OCI-M2 (cell line): ENCODE measurements at regions not wholly inside any gene's neighbourhood (a gene's known extent, or its start where the extent isn't known, plus 50 kb on each side); places are given as distances from the start of the nearest gene placed in this dataset.
A peak's percentile ranks its signal among the peaks of the same experiment; 100 is the strongest.

Source experiments
- DNase-seq: peaks from one replicate; lab custom pipeline; 2025; ENCODE audit not compliant: unreplicated experiment; lab: John Stamatoyannopoulos, UW

DNA sequence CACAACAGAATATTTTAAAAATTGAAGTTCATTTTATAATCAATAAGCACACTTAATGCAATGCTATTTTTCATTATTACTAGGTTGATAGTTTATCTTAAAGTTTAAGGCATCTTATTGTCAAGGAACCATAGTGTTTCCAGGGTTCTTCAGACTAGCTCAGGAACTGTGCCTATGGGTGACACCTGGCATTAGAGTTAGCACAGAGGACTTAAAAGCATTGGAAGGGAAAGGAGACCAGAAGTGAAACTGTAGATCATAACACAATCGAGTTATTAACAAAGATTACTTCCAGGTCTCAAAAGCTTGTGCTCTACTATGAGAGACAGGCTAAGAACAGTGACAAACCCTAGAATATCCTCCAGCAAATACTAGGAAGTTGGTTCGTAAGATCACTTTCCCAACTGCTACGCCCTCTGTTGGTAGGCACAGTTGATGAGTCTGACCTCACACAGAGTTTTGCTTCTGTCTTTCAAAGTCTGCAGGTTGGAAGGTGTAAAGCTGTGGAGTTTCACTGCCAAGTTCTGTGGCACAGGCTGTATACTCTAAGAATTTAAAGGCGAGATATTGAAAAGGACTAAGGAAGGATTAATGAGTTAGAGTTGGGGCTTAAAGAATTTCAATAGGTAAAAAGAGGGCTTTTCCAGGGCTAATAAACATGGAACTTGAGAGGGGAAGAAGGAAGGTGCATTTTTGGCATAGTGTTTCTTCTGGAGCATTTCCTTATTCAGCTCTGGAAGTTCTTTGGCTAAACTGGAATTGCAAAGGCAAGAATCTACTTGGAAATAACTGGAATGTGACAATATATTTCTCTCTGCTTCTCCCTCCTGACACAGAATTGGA is 531.3 kb upstream of the JAG1 start:
- peak; percentile 4 for DNase-seq

DNA sequence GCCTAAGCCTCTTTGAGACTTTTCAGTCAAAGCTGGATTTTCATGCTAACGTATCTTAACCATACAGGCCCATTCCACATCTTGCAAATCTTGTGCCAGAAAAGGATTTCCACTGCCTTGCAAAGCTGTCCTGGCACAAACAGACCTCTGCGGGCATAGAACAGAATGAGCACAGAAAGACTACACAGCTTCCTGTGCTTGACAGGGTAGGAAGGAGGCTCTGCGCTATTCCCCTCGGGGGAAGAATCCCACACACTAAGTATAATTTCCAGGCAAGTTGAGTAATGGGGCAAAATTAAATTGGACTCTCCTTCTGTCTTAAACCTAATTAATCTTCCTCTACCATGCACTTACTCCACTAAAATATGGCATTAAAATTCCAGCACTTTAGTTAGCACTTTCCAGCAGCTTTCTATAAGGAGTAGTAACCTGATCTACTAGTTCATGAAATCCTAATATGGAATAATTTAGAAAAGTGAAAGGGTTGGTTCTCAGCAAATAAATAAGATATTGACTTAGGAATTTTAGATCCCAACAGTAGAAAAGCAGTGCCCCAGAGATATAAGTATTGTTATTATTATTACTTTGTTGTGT is 532.1 kb upstream of the JAG1 start:
- DNase-seq: no peak

DNA sequence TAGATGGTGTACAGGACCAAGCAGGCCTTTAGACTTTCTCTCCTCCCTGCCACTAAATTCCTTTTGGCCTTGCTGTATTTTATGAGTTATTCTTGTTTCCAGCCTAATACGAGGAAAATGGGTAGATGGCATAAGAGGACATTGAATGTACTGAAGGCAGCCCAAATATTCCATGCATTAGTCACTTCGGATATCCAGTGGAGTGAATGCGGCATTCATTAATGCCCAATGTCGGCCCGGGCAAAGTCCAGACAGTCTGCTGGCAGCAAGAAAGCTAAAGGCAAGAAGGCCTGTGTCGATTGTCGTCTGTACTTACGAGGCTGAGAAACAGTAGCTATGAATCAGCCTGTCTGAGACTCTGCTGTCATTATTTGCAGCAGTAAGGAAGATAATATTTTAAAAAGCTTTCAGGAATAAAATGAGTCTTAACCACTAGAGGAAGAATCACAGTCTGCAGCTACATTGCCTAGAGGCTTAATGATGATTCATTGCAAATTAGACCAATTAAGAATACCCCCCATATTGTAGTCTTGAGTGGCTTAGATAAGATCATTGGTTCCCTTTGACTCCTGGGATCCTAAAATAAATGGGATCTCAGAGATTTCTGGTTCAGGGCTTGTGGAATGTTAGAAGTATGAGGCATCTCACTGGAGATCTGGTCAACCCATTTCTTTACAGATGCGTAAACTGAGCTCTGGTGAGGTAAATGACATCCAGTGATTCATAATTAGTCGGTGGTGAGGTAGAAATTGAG is 534.1 kb upstream of the JAG1 start:
- no peak for DNase-seq

DNA sequence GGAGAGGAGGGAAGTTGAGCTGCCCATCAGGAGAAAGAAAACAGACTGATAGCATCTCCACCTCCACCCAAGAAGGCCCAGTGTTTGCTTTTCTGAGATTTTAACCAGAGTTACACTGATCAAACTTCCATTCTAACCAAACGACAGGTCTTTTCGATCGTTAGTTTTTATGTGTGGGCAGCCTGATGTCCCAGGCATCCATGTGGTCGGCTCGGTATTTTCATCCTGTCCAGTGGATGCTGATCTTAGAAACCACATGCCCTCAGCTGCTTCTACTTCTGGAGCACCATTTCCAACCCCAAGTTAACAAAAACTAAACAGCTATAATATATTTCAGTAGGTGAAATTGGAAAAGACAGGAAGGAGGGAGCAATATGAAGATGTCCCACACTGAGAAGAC is 536.8 kb upstream of the JAG1 start:
- no peak for DNase-seq

DNA sequence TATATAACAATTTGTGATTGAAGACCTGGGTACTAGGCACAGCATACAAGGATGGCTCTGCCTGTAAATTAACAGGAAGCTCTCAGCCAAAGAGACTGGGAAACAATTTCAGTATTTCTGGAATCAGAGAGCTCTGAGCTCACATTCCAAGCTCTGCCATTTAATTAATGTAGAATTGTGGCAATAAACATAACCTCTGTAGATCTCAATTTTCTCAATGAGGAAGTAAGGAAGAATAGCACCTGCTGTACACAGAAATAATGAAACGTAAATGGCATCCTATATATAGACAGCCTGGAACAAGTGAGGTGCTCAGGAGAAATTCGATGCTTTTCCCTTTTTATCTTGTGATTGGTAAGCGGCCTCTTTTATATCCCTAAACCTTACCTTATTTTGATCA is 538.5 kb upstream of the JAG1 start:
- DNase-seq: no peak

DNA sequence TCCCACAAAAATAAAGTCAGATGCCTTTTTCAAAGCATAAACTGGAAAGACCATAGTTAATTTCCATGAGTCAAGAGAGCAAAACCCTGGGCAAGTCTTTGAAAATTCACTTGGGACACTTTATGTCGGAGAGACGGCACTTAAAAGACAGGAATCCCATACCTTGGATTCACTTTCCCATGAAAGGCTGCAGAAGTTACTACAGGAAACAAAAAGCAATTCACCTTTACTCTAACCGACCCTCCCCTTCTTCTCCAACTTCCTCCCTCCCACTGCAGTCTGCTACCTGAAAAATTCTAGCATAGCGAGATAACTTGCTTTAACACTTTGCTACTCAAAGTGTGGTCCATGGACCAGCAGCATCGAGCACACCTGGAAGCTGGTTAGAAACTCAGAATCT is 539.1 kb upstream of the JAG1 start:
- no peak for DNase-seq

DNA sequence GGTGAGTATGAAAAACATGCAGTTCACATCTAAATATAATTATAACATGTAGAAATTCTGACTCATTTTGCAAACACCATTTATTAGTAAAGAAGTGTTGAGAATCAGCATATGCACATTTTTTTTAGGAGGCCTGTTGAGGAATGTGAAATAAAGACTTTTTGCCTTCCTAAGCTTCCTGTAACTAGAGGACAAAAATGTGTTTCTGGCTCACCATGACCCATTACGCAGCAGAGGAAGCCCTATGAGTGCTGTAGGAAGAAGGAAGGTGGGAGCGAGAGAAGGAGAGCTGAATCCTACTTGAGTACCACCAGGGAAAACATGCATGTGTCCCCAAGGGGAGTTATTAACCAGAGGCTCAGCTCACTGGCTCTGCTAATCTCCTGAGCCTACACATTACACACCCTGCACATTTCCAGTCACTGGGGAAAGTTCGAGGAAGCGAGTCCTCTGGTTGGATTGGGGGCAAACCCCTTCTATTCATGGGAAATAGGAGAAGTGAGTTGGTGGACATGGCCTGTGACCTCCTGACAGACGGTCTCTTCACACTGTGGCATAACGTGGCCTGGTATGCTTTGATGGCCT is 540.5 kb upstream of the JAG1 start:
- DNase-seq: no peak

DNA sequence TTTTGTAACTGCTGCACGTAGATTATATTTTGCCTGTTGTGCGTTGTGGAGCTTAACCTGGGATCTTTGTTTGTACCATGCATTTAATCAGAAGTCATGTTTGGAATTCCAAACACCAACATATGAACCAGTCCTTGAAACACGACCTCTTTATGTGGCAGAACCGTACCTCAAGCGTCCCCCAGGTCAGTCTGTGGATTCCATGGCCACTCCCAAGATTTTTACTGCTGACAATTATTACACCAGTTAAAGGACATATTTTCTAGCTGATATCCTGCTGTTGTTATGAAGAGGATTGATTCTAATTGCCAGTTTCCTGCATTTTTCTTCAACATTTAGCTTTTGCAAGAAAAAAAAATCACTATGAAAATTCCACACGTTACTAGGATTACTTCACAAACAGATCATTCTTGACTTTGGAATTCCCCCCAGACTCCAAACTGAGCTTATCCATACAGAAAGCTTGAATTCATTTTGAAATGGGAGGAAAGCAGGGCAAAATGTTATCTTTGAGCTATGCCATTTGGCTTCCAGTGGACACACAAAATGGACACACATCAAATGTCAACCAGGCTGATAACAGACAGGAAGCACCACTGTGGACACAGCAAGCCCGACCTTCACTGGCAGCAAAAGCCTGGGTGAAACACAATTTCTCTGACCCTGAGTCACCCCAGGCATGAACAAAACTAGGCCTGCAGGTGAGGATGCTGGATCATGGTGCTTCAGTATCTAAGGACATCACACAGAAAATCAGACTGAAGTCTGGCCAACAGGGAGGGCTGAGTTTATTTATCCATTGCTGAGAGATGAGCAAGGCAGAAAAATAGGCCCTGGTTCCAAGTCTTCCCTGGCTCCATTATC is 542.9 kb upstream of the JAG1 start:
- DNase-seq: no peak

DNA sequence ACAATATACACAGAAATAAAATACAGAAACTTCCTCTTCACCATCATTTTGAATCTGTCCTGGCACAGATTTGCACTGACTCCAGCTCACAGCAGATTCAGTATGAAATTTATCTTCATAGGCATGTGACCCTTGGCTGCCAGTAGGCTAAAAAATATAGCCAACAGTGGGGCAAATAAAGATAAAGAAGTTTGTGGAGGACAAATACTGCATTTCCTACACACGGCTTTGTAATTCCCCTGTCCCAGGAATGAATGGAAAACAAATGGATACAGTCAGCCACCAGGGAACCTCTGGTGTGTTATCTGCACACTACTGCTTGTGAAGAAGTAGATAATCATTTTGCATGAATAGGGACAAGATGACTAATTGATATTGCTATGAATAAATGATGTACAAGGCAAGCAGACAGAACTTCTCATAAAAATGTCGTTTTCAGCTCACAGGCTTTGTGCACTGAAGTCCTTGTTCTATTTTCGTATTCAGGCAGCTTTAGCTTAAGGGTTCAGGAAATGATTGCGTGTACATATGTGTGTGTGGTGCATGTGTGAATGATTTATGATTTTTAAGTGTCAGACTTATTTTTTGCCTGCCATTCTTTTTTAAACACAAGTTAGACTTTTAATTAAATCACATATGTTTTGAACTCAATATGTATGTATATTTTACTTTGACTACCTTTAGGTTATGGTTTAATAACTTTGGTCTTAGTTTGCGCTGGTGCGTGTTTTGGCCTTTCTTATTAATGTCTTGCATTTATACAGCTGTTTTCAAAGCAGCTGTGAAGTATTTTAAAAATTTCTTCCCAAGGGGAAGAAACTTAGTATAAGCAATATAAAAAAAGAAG is 543.8 kb upstream of the JAG1 start:
- no peak for DNase-seq

DNA sequence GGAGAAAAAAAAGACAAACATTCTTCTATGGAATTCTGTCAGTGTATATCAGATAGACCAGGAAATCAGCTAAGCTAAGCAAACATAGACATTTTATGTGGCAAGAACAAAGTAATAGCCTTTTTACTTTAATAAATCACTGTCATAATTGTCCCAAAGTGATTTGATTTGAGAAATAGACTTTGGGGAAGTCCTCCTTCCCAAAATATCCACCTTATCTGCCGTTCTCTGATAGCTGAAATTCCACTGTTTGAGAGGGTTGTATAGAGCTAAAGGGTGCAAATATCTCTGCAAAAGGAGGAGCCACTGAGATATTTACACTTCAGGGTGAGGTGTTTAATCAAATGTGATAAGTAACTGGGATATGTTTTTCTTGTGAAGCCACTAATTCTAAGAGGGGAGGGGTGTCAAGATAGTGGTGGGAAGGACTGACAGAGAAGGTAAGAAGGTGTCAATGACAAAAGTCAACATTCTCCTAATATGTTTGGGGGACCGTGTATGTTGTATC is 544.4 kb upstream of the JAG1 start:
- DNase-seq: no peak

DNA sequence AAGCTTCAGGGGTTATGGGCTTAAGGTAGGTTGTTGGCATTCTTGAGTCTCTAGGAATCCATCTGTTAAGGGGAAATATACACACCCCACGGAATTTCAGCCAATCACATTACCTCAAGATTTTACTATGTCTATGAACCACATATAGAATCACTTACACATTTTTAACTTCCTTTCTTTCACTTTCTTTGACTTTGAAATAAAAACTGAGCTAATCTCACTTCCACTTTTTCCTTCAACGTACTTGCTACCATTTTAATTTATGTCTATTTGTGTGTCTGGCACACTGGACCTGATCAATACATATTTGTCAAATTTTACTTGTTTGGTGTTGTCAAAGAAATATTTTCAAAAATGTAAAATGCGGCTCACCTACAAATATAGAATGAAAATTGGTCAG is 545.4 kb upstream of the JAG1 start:
- DNase-seq: no peak

DNA sequence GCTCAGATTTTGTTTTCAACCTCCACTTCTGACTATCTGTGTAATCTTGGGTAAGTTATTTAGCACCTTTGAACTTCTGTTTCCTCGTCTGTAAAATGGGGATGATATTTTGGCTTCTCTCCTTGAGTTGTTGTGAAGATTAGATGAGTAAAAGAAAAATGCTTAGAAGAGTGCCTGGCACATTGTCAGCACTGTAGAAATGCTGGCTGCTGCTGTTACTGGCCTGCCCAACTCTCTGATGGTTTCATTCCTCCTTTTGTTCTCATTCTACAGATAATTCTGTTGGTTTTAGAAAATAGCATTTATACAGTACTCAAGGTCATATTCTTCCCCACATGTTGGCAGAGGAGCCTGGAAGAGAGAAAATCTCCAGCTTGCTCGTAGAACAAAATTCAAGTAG is 547.2 kb upstream of the JAG1 start:
- DNase-seq: no peak

DNA sequence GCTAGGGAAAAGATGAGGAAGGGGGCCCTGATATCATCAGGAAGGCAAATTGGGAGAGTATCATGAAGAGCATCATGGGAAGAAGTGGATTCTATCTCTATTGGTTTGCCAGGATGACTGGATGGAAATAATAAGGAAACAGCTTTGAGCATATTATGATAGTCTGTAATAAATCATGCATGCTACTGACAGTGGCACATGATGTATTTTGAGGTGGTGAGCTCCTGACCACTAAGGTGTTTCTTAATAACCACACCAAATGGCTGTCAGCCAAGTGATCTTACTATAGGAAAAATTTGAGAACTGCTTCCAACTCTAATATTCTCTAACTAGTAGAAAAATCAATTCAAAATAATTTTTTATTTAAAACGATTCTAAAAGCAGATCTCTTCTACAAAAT is 548.4 kb upstream of the JAG1 start:
- DNase-seq: no peak

DNA sequence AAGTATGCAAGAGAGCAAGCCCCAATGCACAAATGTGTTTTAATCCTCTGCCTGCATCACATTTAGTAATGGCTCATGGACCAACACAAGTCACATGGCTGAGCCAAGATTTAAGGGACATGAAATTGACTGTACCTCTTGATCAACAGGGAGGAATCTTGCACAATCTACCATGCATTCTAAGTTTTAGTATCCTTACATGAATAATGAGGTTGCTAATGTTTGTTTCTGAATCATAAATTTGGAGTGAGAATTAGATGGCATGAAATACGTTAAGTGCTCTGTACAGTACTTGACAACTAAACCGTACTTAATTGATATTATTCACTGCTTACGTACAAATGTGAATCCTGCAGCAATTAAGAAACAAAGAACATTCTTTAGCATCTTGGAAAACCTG is 553.8 kb upstream of the JAG1 start:
- DNase-seq: no peak

DNA sequence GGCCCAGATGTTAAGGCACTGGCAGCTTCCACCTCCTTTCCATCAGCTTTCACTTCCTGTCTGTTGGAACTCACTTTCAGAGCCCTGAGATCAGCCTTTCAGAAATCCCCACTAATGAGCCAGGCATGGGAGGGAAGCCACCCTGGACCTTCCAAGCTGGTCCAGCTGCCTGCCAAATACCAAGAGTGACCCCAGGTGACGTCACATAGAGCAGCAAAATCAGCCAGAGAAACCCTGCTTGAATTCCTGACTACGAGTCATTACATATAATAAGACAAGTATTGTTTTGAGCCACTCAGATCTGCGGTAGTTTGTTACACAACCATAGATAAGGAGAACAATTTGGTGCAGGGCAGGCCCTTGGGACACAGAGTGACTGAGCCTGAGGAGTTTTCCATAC is 556.0 kb upstream of the JAG1 start:
- no peak for DNase-seq

DNA sequence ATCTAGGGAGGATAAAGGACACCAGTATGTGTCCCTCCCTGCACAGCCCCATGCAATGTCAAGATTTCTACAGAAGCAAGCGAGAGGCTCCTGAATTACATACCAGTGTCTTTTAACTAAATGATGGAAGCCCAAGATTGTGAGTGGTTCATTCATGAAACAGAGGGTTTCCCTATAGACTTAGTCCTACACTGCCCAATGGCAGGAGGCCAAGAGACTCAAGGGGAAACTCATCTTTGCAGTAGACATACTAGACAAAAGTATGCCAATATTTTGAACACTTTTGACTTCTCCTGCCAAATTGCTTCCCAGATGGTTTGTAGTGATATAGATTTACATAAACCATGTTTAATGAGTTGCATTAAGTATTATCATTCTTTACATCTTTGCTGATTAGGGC is 557.2 kb upstream of the JAG1 start:
- no peak for DNase-seq

DNA sequence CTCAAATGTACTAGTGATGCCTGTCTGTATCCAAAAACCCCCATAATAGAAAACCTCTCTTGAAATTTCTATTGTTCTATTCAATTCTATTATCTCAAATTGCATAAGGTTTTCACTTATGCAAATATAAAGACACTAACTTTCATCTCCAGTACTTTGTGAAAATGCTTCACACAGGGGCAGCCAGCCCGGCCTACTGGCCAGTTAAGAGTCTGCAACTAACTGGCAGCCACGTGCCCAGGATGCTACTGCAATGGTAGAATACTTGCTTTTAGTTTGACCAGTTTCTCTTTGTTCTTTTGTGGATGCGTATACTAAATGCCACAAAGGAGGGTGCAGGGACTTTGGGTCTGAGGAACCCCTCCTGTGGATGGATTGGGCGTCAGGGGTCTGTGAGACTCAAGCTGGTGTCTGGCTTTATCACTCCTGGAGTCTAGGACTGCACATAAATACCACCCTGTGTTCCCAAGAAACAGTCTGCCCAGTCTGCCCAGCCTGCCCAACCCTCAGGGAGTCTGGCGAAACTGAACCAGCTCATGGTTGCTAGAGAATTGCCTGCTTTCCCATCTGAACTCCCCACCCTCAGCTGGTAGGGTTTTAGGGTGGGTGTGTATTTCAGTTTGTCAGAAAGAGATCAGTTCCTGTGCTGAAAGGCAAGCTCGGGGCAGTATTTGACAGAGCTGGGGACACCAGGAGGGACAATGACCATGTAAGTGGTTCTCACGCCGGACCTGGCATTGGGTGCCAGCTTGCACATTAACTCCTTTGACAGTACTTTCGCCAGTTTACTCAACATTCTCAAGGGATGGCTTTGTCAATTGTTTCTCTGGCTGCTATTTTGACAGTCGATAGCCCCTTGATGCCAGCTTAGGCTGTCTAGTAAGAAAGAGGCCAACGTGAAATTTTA is 558.2 kb upstream of the JAG1 start:
- DNase-seq: no peak

DNA sequence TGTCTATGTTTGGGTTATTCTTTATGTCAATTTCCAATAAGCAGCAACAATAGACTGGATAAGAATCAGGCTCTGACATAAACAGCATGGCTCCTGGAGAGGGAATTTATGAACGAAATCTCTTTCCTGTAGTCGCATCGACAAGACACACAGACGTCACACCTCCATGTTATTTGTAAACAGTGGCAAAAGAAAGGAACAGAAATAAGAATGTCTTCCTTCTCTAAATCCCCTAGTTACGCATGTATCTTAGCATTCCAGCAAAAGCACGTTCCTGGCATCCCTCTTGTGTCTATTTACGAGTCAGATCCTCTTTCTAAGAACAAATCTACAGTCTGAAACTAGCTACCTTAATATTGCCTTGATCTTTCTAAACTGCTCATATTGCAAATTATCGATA is 559.1 kb upstream of the JAG1 start:
- no peak for DNase-seq

DNA sequence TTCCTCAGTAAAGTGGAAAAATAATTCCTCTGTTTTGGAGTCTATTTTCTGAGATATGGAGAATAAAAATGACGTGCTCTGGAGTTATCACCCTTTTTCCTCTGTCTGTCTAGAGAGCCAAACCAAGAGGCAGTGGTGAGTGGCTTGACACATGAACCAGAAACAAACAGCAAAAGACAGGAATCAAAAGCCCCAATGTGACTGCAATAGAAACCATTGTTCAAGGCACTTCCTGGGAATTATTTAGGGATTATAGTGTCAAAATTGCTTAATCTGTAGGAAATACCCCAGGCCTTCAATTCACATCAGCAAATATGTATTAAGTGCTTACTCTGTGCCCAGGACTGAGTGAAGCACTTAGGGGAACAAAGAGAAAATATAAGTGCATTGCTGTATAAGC is 560.4 kb upstream of the JAG1 start:
- no peak for DNase-seq
